ENCODE measurements at regions not wholly inside any gene's neighbourhood (a gene's known extent, or its start where the extent isn't known, plus 50 kb on each side); places are given as distances from the start of the nearest gene placed in this dataset.

DNA sequence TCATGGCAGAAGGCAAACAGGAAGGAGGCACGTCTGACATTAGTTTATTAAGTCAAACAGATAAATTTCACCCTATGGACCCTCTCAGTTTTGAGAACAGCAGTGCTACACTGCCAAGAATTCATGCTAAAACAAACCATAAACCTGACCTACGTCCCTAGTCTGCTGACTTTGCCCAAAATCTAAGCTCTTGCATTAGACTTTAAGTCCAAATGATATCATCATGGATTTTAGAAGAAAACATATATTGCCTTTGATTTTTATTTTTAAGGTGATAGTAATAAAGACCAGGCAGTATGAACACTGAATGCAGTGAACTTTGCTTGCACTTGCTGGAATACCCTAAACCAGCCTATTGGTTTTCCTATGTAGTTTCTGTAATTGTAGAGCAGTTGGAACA lies 79.6 kb upstream of the GADL1 start:
- Histone ChIP-seq H3K79me2 (ENCODE audit: insufficient read depth, low read length) (no peaks in the 10 kb centered on the region), H3K4me3 (ENCODE audit: insufficient read depth, low read length) (no peak overlapping the region), H2AFZ (ENCODE audit: low read length) (no peak overlapping the region), H3K9me3 (ENCODE audit: low read depth, low read length) (no peaks in the 10 kb centered on the region), H3K4me2 (ENCODE audit: insufficient read depth, low read length) (no peak overlapping the region), H3K36me3 (ENCODE audit: insufficient read depth, low read length) (no peaks in the 10 kb centered on the region), H3K27ac (ENCODE audit: low read depth, low read length) (no peak overlapping the region), H4K20me1 (ENCODE audit: insufficient read depth, low read length) (no peaks in the 10 kb centered on the region), H3K4me1 (ENCODE audit: insufficient read depth, low read length) (no peaks in the 10 kb centered on the region), H3K27me3 (ENCODE audit: insufficient read depth, low read length) (no peaks in the 10 kb centered on the region)
- DNase-seq (ENCODE audit: insufficient read length, low spot score, missing footprints): no peak
- TF ChIP-seq, protein P1, sequence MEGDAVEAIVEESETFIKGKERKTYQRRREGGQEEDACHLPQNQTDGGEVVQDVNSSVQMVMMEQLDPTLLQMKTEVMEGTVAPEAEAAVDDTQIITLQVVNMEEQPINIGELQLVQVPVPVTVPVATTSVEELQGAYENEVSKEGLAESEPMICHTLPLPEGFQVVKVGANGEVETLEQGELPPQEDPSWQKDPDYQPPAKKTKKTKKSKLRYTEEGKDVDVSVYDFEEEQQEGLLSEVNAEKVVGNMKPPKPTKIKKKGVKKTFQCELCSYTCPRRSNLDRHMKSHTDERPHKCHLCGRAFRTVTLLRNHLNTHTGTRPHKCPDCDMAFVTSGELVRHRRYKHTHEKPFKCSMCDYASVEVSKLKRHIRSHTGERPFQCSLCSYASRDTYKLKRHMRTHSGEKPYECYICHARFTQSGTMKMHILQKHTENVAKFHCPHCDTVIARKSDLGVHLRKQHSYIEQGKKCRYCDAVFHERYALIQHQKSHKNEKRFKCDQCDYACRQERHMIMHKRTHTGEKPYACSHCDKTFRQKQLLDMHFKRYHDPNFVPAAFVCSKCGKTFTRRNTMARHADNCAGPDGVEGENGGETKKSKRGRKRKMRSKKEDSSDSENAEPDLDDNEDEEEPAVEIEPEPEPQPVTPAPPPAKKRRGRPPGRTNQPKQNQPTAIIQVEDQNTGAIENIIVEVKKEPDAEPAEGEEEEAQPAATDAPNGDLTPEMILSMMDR (IDR thresholded peaks at IDR 0.05; ENCODE audit: extremely low read depth, low read depth, low read length): no peak

DNA sequence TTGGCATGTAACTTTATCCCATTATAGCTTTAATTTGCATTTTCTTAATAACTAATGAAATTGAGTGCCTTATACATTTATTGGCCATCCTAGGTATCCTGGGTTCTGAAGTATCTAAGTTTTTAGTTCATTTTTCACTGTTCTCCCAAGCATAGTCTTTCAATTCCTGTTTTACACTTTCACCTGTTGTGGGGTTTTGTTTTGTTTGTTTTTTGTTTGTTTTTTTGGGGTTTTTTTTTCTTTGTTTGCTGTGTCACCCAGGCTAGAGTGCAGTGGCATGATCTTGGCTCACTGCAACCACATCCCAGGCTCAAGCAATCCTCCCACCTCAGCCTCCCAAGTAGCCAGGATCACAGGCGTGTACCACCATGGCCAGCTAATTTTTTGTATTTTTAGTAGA lies 83.1 kb upstream of the GADL1 start:
- H4K20me1 ChIP-seq (ENCODE audit: insufficient read depth, low read length): no peaks in the 10 kb centered on the region
- no peak overlapping the region for H3K4me2 ChIP-seq (ENCODE audit: insufficient read depth, low read length)
- no peaks in the 10 kb centered on the region for H3K27me3 ChIP-seq (ENCODE audit: insufficient read depth, low read length)
- no peak overlapping the region for H3K27ac ChIP-seq (ENCODE audit: low read depth, low read length)
- no peaks in the 10 kb centered on the region for H3K4me1 ChIP-seq (ENCODE audit: insufficient read depth, low read length)
- H2AFZ ChIP-seq (ENCODE audit: low read length): no peak overlapping the region
- TF ChIP-seq, protein P1 (IDR thresholded peaks at IDR 0.05; ENCODE audit: extremely low read depth, low read depth, low read length): no peak
- H3K9me3 ChIP-seq (ENCODE audit: low read depth, low read length): no peaks in the 10 kb centered on the region
- H3K4me3 ChIP-seq (ENCODE audit: insufficient read depth, low read length): no peak overlapping the region
- DNase-seq (ENCODE audit: insufficient read length, low spot score, missing footprints): no peak
- H3K36me3 ChIP-seq (ENCODE audit: insufficient read depth, low read length): no peaks in the 10 kb centered on the region
- no peaks in the 10 kb centered on the region for H3K79me2 ChIP-seq (ENCODE audit: insufficient read depth, low read length)

DNA sequence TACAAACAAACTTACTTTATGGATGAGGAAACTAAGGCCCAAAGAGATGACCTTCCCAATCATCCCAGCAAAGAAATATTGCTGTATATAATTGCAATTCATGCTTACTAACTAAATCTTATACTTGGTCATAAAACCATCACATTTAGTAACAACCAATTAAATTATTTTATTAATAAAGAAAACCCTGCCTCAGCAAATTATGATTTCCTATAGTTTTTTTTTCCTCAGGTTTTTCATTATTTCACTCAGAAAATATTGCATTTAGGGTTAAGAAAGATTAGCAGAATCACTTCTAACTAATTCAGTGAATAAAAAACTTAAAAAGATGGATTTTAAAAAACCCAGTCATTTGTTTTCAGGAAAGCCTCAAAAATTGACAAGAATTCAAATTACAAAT lies 86.5 kb upstream of the GADL1 start:
- Histone ChIP-seq H3K9me3 (ENCODE audit: low read depth, low read length) (no peaks in the 10 kb centered on the region), H4K20me1 (ENCODE audit: insufficient read depth, low read length) (no peaks in the 10 kb centered on the region), H3K79me2 (ENCODE audit: insufficient read depth, low read length) (no peaks in the 10 kb centered on the region), H3K27me3 (ENCODE audit: insufficient read depth, low read length) (no peaks in the 10 kb centered on the region), H3K36me3 (ENCODE audit: insufficient read depth, low read length) (no peaks in the 10 kb centered on the region), H3K4me2 (ENCODE audit: insufficient read depth, low read length) (no peak overlapping the region), H3K4me1 (ENCODE audit: insufficient read depth, low read length) (no peaks in the 10 kb centered on the region), H2AFZ (ENCODE audit: low read length) (no peak overlapping the region), H3K27ac (ENCODE audit: low read depth, low read length) (no peak overlapping the region), H3K4me3 (ENCODE audit: insufficient read depth, low read length) (no peak overlapping the region)
- DNase-seq (ENCODE audit: insufficient read length, low spot score, missing footprints): no peak
- TF ChIP-seq, protein P1 (IDR thresholded peaks at IDR 0.05; ENCODE audit: extremely low read depth, low read depth, low read length): no peak

DNA sequence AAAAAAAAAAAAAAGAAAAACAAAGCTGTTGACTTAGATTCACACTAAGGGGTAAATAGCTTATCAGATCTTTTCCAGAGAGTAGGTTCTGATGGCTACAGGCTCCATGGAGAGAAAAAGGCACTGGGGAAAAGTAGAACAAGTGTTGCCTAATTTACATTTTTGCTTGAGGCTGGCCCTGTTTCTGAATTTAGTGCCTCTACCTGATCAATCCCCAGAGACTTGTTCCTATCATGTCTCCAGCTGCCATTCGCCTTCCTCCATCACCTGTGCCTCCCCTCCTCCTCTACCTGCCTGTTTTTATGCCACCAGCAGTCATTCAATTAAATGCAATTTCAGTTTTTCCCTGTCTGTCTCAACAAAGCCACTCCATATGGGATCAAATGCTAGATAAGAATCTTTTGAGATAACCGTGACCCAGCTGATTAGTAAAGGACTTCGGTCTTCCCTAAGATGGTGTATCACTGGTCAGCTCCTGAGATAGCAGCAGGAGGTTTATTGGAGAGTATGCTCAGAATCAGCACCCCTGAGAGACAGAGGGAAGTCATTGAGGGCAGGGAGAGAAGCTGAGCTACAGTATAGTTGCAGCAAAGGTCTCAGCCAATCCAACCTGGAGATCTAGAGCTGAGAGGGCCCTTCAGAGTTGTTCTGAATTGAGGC lies 88.1 kb upstream of the GADL1 start:
- no peak overlapping the region for H2AFZ ChIP-seq (ENCODE audit: low read length)
- H3K9me3 ChIP-seq (ENCODE audit: low read depth, low read length): no peaks in the 10 kb centered on the region
- H3K36me3 ChIP-seq (ENCODE audit: insufficient read depth, low read length): no peaks in the 10 kb centered on the region
- TF ChIP-seq, protein P1 (IDR thresholded peaks at IDR 0.05; ENCODE audit: extremely low read depth, low read depth, low read length): no peak
- H3K27ac ChIP-seq (ENCODE audit: low read depth, low read length): no peak overlapping the region
- no peak for DNase-seq (ENCODE audit: insufficient read length, low spot score, missing footprints)
- no peak overlapping the region for H3K4me3 ChIP-seq (ENCODE audit: insufficient read depth, low read length)
- H3K4me1 ChIP-seq (ENCODE audit: insufficient read depth, low read length): no peaks in the 10 kb centered on the region
- H3K79me2 ChIP-seq (ENCODE audit: insufficient read depth, low read length): no peaks in the 10 kb centered on the region
- no peak overlapping the region for H3K4me2 ChIP-seq (ENCODE audit: insufficient read depth, low read length)
- no peaks in the 10 kb centered on the region for H3K27me3 ChIP-seq (ENCODE audit: insufficient read depth, low read length)
- no peaks in the 10 kb centered on the region for H4K20me1 ChIP-seq (ENCODE audit: insufficient read depth, low read length)
